ENCODE measurements at regions not wholly inside any gene's neighbourhood (a gene's known extent, or its start where the extent isn't known, plus 50 kb on each side); places are given as distances from the start of the nearest gene placed in this dataset.

DNA sequence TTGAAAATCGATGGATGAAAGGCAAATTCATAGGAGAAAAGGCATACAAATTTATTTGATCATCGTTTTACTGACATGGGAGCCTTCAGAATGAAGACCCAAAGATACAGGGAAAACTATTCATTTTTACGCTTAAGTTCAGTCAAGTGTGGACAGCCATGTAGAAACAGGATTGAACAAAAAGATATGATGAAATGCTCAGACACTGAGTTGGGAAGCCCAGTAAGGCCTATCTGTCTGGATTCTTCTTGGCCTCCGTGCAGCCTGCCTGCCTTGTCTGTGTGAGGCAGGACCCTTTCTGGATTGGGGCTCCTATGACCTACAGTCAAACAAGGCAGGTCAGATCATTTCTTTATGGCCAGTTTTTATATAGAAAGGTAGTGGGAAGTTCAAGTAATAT, 203.8 kb upstream of the MYL2 start:
- Histone ChIP-seq H3K27me3 (ENCODE audit: insufficient read depth, low read length) (no peaks in the 10 kb centered on the region), H4K20me1 (ENCODE audit: insufficient read depth, low read length) (no peaks in the 10 kb centered on the region), H3K4me3 (ENCODE audit: insufficient read depth, low read depth, low read length) (no peak overlapping the region), H3K9ac (ENCODE audit: low read length) (no peak overlapping the region), H3K27ac (ENCODE audit: low read depth, low read length) (no peak overlapping the region), H3K4me2 (ENCODE audit: low read length) (no peak overlapping the region), H3K36me3 (ENCODE audit: insufficient read depth, low read length) (no peaks in the 10 kb centered on the region), H3K9me3 (ENCODE audit: insufficient read depth, low read depth, low read length) (no peaks in the 10 kb centered on the region), H3K4me1 (ENCODE audit: insufficient read depth, low read length) (no peaks in the 10 kb centered on the region), H2AFZ (ENCODE audit: low read depth, low read length) (no peak overlapping the region), H3K79me2 (ENCODE audit: insufficient read depth, low read length) (no peaks in the 10 kb centered on the region)
- Mint-ChIP-seq H3K27ac (ENCODE audit: unreplicated experiment) (no peak overlapping the region), H3K27me3 (ENCODE audit: low read depth, unreplicated experiment) (peaks cover 5% of the 10 kb centered on the region), H3K4me1 (ENCODE audit: low read depth, unreplicated experiment) (no peaks in the 10 kb centered on the region), H3K4me3 (ENCODE audit: unreplicated experiment) (no peak overlapping the region), H3K9me3 (ENCODE audit: unreplicated experiment) (no peaks in the 10 kb centered on the region), H3K36me3 (ENCODE audit: low read depth, unreplicated experiment) (no peaks in the 10 kb centered on the region)
- FAIRE-seq (no peak), DNase-seq (ENCODE audit: low read depth) (no peak)
- TF ChIP-seq, protein P1, sequence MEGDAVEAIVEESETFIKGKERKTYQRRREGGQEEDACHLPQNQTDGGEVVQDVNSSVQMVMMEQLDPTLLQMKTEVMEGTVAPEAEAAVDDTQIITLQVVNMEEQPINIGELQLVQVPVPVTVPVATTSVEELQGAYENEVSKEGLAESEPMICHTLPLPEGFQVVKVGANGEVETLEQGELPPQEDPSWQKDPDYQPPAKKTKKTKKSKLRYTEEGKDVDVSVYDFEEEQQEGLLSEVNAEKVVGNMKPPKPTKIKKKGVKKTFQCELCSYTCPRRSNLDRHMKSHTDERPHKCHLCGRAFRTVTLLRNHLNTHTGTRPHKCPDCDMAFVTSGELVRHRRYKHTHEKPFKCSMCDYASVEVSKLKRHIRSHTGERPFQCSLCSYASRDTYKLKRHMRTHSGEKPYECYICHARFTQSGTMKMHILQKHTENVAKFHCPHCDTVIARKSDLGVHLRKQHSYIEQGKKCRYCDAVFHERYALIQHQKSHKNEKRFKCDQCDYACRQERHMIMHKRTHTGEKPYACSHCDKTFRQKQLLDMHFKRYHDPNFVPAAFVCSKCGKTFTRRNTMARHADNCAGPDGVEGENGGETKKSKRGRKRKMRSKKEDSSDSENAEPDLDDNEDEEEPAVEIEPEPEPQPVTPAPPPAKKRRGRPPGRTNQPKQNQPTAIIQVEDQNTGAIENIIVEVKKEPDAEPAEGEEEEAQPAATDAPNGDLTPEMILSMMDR (IDR thresholded peaks at IDR 0.05; ENCODE audit: insufficient read depth, low read depth, low read length), result no peak
- no peak for TF ChIP-seq EZH2 (IDR thresholded peaks at IDR 0.05; ENCODE audit: insufficient read depth, low read length)

DNA sequence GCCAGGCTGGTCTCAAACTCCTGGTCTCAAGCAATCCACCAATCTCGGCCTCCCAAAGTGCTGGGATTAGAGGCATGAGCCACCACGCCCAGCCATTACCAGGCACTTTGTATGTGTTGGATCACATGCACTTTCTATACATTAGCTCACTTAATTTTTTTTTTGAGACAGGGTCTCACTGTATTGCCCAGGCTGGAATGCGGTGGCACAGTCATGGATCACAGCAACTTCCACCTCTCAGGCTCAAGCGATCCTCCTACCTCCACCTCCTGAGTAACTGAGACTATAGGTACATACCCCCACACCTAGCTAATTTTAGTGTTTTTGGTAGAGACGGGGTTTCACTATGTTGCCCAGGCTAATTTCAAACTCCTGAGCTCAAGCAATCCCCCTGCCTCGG, 203.0 kb upstream of the MYL2 start:
- Histone ChIP-seq H3K27me3 (ENCODE audit: insufficient read depth, low read length) (no peaks in the 10 kb centered on the region), H4K20me1 (ENCODE audit: insufficient read depth, low read length) (no peaks in the 10 kb centered on the region), H3K36me3 (ENCODE audit: insufficient read depth, low read length) (no peaks in the 10 kb centered on the region), H3K27ac (ENCODE audit: low read depth, low read length) (no peak overlapping the region), H3K9me3 (ENCODE audit: insufficient read depth, low read depth, low read length) (no peaks in the 10 kb centered on the region), H2AFZ (ENCODE audit: low read depth, low read length) (no peak overlapping the region), H3K4me1 (ENCODE audit: insufficient read depth, low read length) (no peaks in the 10 kb centered on the region), H3K9ac (ENCODE audit: low read length) (no peak overlapping the region), H3K4me2 (ENCODE audit: low read length) (no peak overlapping the region), H3K4me3 (ENCODE audit: insufficient read depth, low read depth, low read length) (no peak overlapping the region), H3K79me2 (ENCODE audit: insufficient read depth, low read length) (no peaks in the 10 kb centered on the region)
- H3K27me3 Mint-ChIP-seq (ENCODE audit: low read depth, unreplicated experiment), result peaks cover 5% of the 10 kb centered on the region
- FAIRE-seq, result no peak
- H3K36me3 Mint-ChIP-seq (ENCODE audit: low read depth, unreplicated experiment), result no peaks in the 10 kb centered on the region
- TF ChIP-seq EZH2 (IDR thresholded peaks at IDR 0.05; ENCODE audit: insufficient read depth, low read length), result no peak
- TF ChIP-seq, protein P1 (IDR thresholded peaks at IDR 0.05; ENCODE audit: insufficient read depth, low read depth, low read length), result no peak
- no peak for DNase-seq (ENCODE audit: low read depth)
- H3K9me3 Mint-ChIP-seq (ENCODE audit: unreplicated experiment), result no peaks in the 10 kb centered on the region
- H3K4me3 Mint-ChIP-seq (ENCODE audit: unreplicated experiment), result no peak overlapping the region
- no peak overlapping the region for H3K27ac Mint-ChIP-seq (ENCODE audit: unreplicated experiment)
- H3K4me1 Mint-ChIP-seq (ENCODE audit: low read depth, unreplicated experiment), result no peaks in the 10 kb centered on the region

DNA sequence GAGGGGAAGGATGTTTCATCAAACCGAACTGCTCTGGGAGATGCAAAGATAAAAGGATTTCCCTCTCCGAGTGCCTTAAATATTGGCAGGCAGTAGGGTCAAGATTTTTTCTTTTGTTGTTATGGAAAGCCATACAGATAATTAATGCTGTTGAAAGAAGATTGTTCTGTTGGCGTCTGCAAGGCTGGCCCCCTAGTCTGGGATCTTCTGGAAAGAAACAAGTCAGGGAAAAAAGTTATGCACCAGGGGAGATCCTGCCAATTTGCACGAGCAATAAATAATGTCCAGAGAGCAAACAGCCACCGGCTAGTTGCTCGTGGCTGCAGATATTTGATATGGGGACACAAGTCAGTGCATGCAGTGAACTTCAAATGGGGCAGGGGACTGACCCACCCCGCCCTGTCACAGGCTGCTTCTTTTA, 202.1 kb upstream of the MYL2 start:
- Histone ChIP-seq H3K4me1 (ENCODE audit: insufficient read depth, low read length) (no peaks in the 10 kb centered on the region), H2AFZ (ENCODE audit: low read depth, low read length) (no peak overlapping the region), H3K9ac (ENCODE audit: low read length) (no peak overlapping the region), H3K27me3 (ENCODE audit: insufficient read depth, low read length) (no peaks in the 10 kb centered on the region), H3K79me2 (ENCODE audit: insufficient read depth, low read length) (no peaks in the 10 kb centered on the region), H3K4me2 (ENCODE audit: low read length) (no peak overlapping the region), H4K20me1 (ENCODE audit: insufficient read depth, low read length) (no peaks in the 10 kb centered on the region), H3K36me3 (ENCODE audit: insufficient read depth, low read length) (no peaks in the 10 kb centered on the region), H3K4me3 (ENCODE audit: insufficient read depth, low read depth, low read length) (no peak overlapping the region), H3K9me3 (ENCODE audit: insufficient read depth, low read depth, low read length) (no peaks in the 10 kb centered on the region), H3K27ac (ENCODE audit: low read depth, low read length) (no peak overlapping the region)
- Mint-ChIP-seq H3K4me1 (ENCODE audit: low read depth, unreplicated experiment) (no peaks in the 10 kb centered on the region), H3K9me3 (ENCODE audit: unreplicated experiment) (peaks cover 1% of the 10 kb centered on the region), H3K27me3 (ENCODE audit: low read depth, unreplicated experiment) (peaks cover 2% of the 10 kb centered on the region), H3K27ac (ENCODE audit: unreplicated experiment) (no peak overlapping the region), H3K4me3 (ENCODE audit: unreplicated experiment) (no peak overlapping the region), H3K36me3 (ENCODE audit: low read depth, unreplicated experiment) (no peaks in the 10 kb centered on the region)
- TF ChIP-seq, protein P1 (IDR thresholded peaks at IDR 0.05; ENCODE audit: insufficient read depth, low read depth, low read length), result no peak
- TF ChIP-seq EZH2 (IDR thresholded peaks at IDR 0.05; ENCODE audit: insufficient read depth, low read length), result no peak
- FAIRE-seq (no peak), DNase-seq (ENCODE audit: low read depth) (no peak)
